GM12878 (cell line): ENCODE measurements at regions not wholly inside any gene's neighbourhood (a gene's known extent, or its start where the extent isn't known, plus 50 kb on each side); places are given as distances from the start of the nearest gene placed in this dataset.

Experiments used
- ATAC-seq: fragments of 200-7000 bp; cut with Tn5 transposase; 3 replicates; pipeline ENCODE4 v1.9.1; 2020; ENCODE audit warnings: mild to moderate bottlenecking, moderate library complexity
- BruUV-seq: library from RNA; stranded (reverse); fragments of 400-500 nt; replicated peaks from 2 replicates; lab custom pipeline; 2021; lab: Mats Ljungman, UMichigan
- CTCF ChIA-PET: fragments of 300-600 bp; sonication (Branson Sonifier 250); formaldehyde crosslinking; extraction: SDS; loops from one replicate; lab custom pipeline; 2021; ENCODE audit warnings: inconsistent platforms; lab: Yijun Ruan, JAX
- POLR2A ChIA-PET: fragments of 350-600 bp; formaldehyde crosslinking; extraction: SDS; loops from one replicate; lab custom pipeline; 2021; ENCODE audit warnings: inconsistent platforms; lab: Charles Lee
- RAD21 ChIA-PET: fragments of 300-600 bp; sonication (Branson Sonifier 250); formaldehyde crosslinking; loops from one replicate; lab custom pipeline; 2023; ENCODE audit warnings: antibody characterized with exemption; ENCODE audit not compliant: unreplicated experiment; lab: Charles Lee
- SMC1A ChIA-PET: fragments of 300-600 bp; sonication (Branson Sonifier 250); formaldehyde crosslinking; loops from one replicate; lab custom pipeline; 2023; ENCODE audit not compliant: unreplicated experiment, uncharacterized antibody; lab: Charles Lee
- DNase-seq: peaks from one replicate; pipeline ENCODE4 v3.0.0-alpha.2; 2011; ENCODE audit warnings: low read depth, low spot score
- FAIRE-seq: peaks from 3 replicates; lab custom pipeline; 2011; peaks lifted over from hg19 to GRCh38; lab: Jason Lieb, UNC
- H2AFZ ChIP-seq: 2 replicates; pipeline ENCODE4 v1.6.0; 2011; ENCODE audit warnings: low read depth, low read length, control low read depth; ENCODE audit not compliant: control insufficient read depth
- H3K27ac ChIP-seq: 2 replicates; pipeline ENCODE4 v1.5.1; 2011; ENCODE audit warnings: control low read depth; ENCODE audit not compliant: control insufficient read depth, insufficient read depth
- H3K27me3 ChIP-seq, 2 experiments: replicated peaks in 1 of 2; 2 replicates each; pipeline versions ENCODE4 v1.6.0 to v1.6.1; 2011; ENCODE audit warnings: low read length in 1 of 2; ENCODE audit not compliant: control insufficient read depth in 2 of 2, insufficient read depth in 2 of 2
- H3K36me3 ChIP-seq, 2 experiments: 2 replicates each; pipeline ENCODE4 v1.5.1; 2011; ENCODE audit warnings: low read length in 1 of 2; ENCODE audit not compliant: control insufficient read depth in 2 of 2, insufficient read depth in 2 of 2
- H3K4me1 ChIP-seq: 2 replicates; pipeline ENCODE4 v1.6.1; 2011; ENCODE audit warnings: mild to moderate bottlenecking, low read length, moderate library complexity, mixed read lengths; ENCODE audit not compliant: control insufficient read depth, insufficient read depth
- H3K4me2 ChIP-seq: 2 replicates; pipeline ENCODE4 v1.6.0; 2011; ENCODE audit warnings: control low read depth; ENCODE audit not compliant: control insufficient read depth, insufficient read depth
- H3K4me3 ChIP-seq: fragments of 200-600 bp; sonication (generic); 2 replicates; pipeline ENCODE4 v1.5.1; 2016
- H3K79me2 ChIP-seq: 2 replicates; pipeline ENCODE4 v1.6.0; 2011; ENCODE audit warnings: low read length; ENCODE audit not compliant: control insufficient read depth, insufficient read depth
- H3K9ac ChIP-seq: 2 replicates; pipeline ENCODE4 v1.8.0; 2011; ENCODE audit warnings: low read length, control low read depth, mixed read lengths; ENCODE audit not compliant: control insufficient read depth, insufficient read depth
- H3K9me3 ChIP-seq: replicated peaks from 3 replicates; pipeline ENCODE4 v1.5.1; 2011; ENCODE audit warnings: mild to moderate bottlenecking, low read length; ENCODE audit not compliant: control insufficient read depth, insufficient read depth
- H4K20me1 ChIP-seq: 2 replicates; pipeline ENCODE4 v1.6.0; 2011; ENCODE audit not compliant: control insufficient read depth, insufficient read depth
- BCL3 ChIP-seq: IDR thresholded peaks from 2 replicates; pipeline ENCODE4 v1.6.1; 2011; ENCODE audit warnings: borderline replicate concordance, low read depth, mild to moderate bottlenecking, moderate library complexity, low read length; ENCODE audit not compliant: insufficient read depth, poor library complexity, severe bottlenecking
- BCLAF1 ChIP-seq: fragments of 450-650 bp; IDR thresholded peaks from 2 replicates; pipeline ENCODE4 v1.6.1; 2017; ENCODE audit warnings: antibody characterized with exemption, mild to moderate bottlenecking, moderate library complexity
- CEBPZ ChIP-seq: fragments of 150-350 bp; IDR thresholded peaks from 2 replicates; pipeline ENCODE4 v1.6.1; 2016; ENCODE audit warnings: low read depth, low read length
- CREM ChIP-seq: IDR thresholded peaks from 2 replicates; pipeline ENCODE4 v1.6.1; 2014; ENCODE audit warnings: antibody characterized with exemption, low read depth
- IRF4 ChIP-seq: IDR thresholded peaks from 2 replicates; pipeline ENCODE4 v1.6.1; 2011; ENCODE audit warnings: low read depth, low read length
- JUNB ChIP-seq: IDR thresholded peaks from 2 replicates; pipeline ENCODE4 v1.6.1; 2016; ENCODE audit warnings: antibody characterized with exemption, mild to moderate bottlenecking
- PAX8 ChIP-seq: fragments of 450-650 bp; IDR thresholded peaks from 2 replicates; pipeline ENCODE4 v1.6.1; 2017; ENCODE audit warnings: mild to moderate bottlenecking, moderate library complexity
- POLR2A ChIP-seq: IDR thresholded peaks from 2 replicates; pipeline ENCODE4 v1.6.1; 2011; ENCODE audit warnings: low read depth, mild to moderate bottlenecking, low read length
- RAD21 ChIP-seq: IDR thresholded peaks from 2 replicates; pipeline ENCODE4 v1.6.1; 2011; ENCODE audit warnings: mild to moderate bottlenecking, low read depth, low read length, moderate library complexity; ENCODE audit not compliant: insufficient read depth
- SMC3 ChIP-seq: IDR thresholded peaks from 2 replicates; pipeline ENCODE4 v1.6.1; 2011; ENCODE audit warnings: low read length, improper control_type of control experiment, borderline replicate concordance
- SPI1 ChIP-seq: IDR thresholded peaks from 2 replicates; pipeline ENCODE4 v1.6.1; 2011; ENCODE audit warnings: low read depth, mild to moderate bottlenecking, low read length, moderate library complexity, borderline replicate concordance; ENCODE audit not compliant: insufficient read depth
- TAF1 ChIP-seq: IDR thresholded peaks from 2 replicates; pipeline ENCODE4 v1.6.1; 2011; ENCODE audit warnings: mild to moderate bottlenecking, low read depth, low read length, borderline replicate concordance
- TCF3 ChIP-seq: IDR thresholded peaks from 2 replicates; pipeline ENCODE4 v1.6.1; 2012; ENCODE audit warnings: low read depth, mild to moderate bottlenecking, low read length, borderline replicate concordance; ENCODE audit not compliant: insufficient read depth
- ZNF24 ChIP-seq: fragments of 450-650 bp; IDR thresholded peaks from 2 replicates; pipeline ENCODE4 v1.6.1; 2017; ENCODE audit warnings: antibody characterized with exemption, mild to moderate bottlenecking
- whole genome bisulfite sequencing: methylation state at CpG from one replicate; pipeline ENCODE4 v1.1.6; 2016; ENCODE audit warnings: low lambda C conversion rate; ENCODE audit not compliant: insufficient replicate concordance, insufficient coverage; ENCODE audit errors: missing lambda C conversion rate; 5-methylcytosine and 5-hydroxymethylcytosine counted together
- in situ Hi-C: fragments of 300-500 bp; cut with MboI; formaldehyde crosslinking; loops from 9 replicates; pipeline ENCODE4 v1.14.3; 2018; ENCODE audit warnings: mixed read lengths
- intact Hi-C: fragments of 100-400 bp; cut with micrococcal nuclease; formaldehyde crosslinking; loops from one replicate; pipeline ENCODE4 v1.14.2; 2022; ENCODE audit not compliant: unreplicated experiment

DNA sequence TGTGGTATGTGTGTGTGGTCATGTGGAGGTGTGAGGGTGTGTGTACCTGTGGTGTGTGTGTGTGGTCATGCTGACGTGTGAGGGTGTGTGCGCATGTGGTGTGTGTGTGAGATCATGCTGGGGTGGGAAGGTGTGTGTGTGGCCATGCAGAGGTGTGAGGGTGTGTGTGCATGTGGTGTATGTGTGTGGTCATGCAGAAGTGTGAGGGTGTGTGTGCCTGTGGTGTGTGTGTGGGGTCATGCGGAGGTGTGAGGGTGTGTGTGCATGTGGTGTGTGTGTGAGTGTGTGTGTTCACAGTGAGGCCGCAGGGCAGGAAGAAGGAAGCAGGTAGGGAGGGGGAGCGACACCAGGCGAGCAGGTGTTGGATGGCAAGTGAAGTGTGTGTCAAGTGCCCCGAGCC is 259.0 kb downstream of the LOXHD1 start (continued):
- no peak for TF ChIP-seq CEBPZ
- TF ChIP-seq ZNF24, result no peak
- TF ChIP-seq POLR2A, result no peak

DNA sequence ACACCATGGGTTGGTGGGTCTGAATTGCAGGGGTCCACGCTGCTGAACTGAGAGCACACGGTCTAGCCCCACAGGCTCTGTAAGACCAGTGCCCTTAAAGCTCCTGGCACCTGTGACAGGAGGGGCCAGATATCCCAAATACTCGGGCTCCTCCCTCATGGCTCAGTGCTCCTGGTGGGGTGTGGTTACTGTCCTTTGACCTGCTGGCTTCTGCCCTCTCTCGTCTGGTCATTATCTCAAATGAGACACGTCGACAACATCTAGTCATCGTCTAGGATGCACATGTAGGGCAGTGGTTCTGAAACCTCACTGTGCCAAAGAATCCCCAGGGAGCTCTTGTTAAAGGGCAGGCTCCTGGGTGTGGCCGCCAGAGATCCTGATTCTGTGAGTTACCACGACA is 258.4 kb downstream of the LOXHD1 start:
- TF ChIP-seq SMC3, result no peak
- TF ChIP-seq BCLAF1, result no peak
- TF ChIP-seq TCF3, result no peak
- no peak for TF ChIP-seq CREM
- no peak for TF ChIP-seq PAX8
- no peak for TF ChIP-seq JUNB
- no peak for TF ChIP-seq SPI1
- no peak for TF ChIP-seq TAF1
- no peak for TF ChIP-seq IRF4
- no peak for TF ChIP-seq RAD21
- no peak for TF ChIP-seq BCL3
- H3K27ac ChIP-seq, result no peak overlapping the region
- in situ Hi-C loops (no loop called here), intact Hi-C loops (no loop called here)
- ChIA-PET CTCF (interaction anchor here (0.5 kb wide), 1 partner anchor 248 kb away, joined by 3 read pairs; no protein-coding TSS in a partner anchor), SMC1A (no interaction called here), RAD21 (no interaction called here), POLR2A (no interaction called here)
- H3K4me1 ChIP-seq, result peaks cover 15% of the 10 kb centered on the region
- FAIRE-seq (no peak), ATAC-seq (no peak), DNase-seq (no peak)
- 29% methylated on average over 6 of the region's 9 CpGs for WGBS
- no peaks in the 10 kb centered on the region for H3K27me3 ChIP-seq
- H3K9ac ChIP-seq, result no peak overlapping the region
- no peaks in the 10 kb centered on the region for H3K79me2 ChIP-seq
- no peak overlapping the region for H3K4me2 ChIP-seq
- no TSS peak for BruUV-seq
- H3K36me3 ChIP-seq, result no peaks in the 10 kb centered on the region
- H3K4me3 ChIP-seq, result no peak overlapping the region
- no peak overlapping the region for H2AFZ ChIP-seq
- no peaks in the 10 kb centered on the region for H4K20me1 ChIP-seq
- H3K9me3 ChIP-seq, result no peaks in the 10 kb centered on the region
